ENCODE measurements at regions not wholly inside any gene's neighbourhood (a gene's known extent, or its start where the extent isn't known, plus 50 kb on each side); places are given as distances from the start of the nearest gene placed in this dataset.

DNA sequence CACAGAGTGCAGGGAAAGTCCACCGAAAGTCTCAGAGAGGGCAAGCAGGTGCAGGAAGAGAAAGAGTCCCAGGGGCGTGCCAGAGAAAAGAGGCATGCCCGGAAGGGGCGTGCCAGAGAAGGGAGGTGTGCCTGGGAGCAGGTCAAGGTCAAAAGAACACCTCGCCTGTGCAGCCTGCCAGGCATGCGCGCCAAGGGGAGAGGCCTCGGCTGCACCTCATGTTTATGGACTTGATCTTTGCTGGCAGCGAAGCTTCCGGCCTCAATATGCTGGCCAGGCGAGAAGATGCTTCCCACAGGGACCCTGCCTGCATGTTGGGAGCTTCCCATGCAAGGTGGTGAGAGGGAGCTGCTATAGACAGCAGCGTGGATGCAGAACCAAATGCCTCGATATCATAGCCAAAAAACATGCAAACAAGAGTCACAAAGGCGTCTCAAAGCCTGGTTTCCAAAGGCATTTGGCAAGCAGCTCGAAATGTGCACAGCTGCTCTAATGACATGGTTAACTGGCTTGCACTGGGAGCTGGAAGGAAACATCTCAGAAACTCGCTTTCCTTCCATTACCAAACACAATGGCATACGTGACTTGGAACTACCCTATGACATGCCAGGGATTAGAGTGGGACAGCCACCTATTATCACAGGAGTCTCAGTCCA lies 192.5 kb upstream of the PPP2R2D start:
- H3K36me3 ChIP-seq = no peaks in the 10 kb centered on the region
- no peaks in the 10 kb centered on the region for H3K4me1 ChIP-seq
- peaks cover 0 to 13% of the 10 kb centered on the region in 2 donors for H3K27me3 ChIP-seq
- no peak overlapping the region for H3K27ac ChIP-seq
- no peak for DNase-seq (ENCODE audit: low spot score in 2 of 2)
- TF ChIP-seq CTCF (IDR thresholded peaks at IDR 0.05) (no peak), POLR2AphosphoS5 (IDR thresholded peaks at IDR 0.05) (no peak), POLR2A (IDR thresholded peaks at IDR 0.05) (no peak)
- no peak overlapping the region for H3K4me3 ChIP-seq
- peaks cover 15 to 25% of the 10 kb centered on the region in 2 donors for H3K9me3 ChIP-seq
- intact Hi-C loops (cut with DNase I; ENCODE audit: low total_unique reads) = no loop called here

- H3K9me3 ChIP-seq = peaks cover 15 to 25% of the 10 kb centered on the region in 2 donors
- no peaks in the 10 kb centered on the region for H3K4me1 ChIP-seq
- H3K27ac ChIP-seq = no peak overlapping the region
- TF ChIP-seq POLR2AphosphoS5 (IDR thresholded peaks at IDR 0.05) = no peak
- peaks cover 0 to 4% of the 10 kb centered on the region in 2 donors for H3K27me3 ChIP-seq
- no peak for DNase-seq (ENCODE audit: low spot score in 2 of 2)
- H3K4me3 ChIP-seq = no peak overlapping the region
- H3K36me3 ChIP-seq = no peaks in the 10 kb centered on the region
- intact Hi-C loops (cut with DNase I; ENCODE audit: low total_unique reads) = no loop called here
Measured at GRCh38 chr10:131710142-131710861, 190.5 kb upstream of the PPP2R2D start.

- peaks cover 0 to 12% of the 10 kb centered on the region in 2 donors for H3K27me3 ChIP-seq
- no peak for DNase-seq (ENCODE audit: low spot score in 2 of 2)
- H3K27ac ChIP-seq = no peak overlapping the region
- TF ChIP-seq POLR2A (IDR thresholded peaks at IDR 0.05) (no peak), CTCF (IDR thresholded peaks at IDR 0.05) (no peak), POLR2AphosphoS5 (IDR thresholded peaks at IDR 0.05) (no peak)
- H3K4me3 ChIP-seq = no peak overlapping the region
- H3K9me3 ChIP-seq = peaks cover 0 to 6% of the 10 kb centered on the region in 2 donors
- no peaks in the 10 kb centered on the region for H3K36me3 ChIP-seq
- intact Hi-C loops (cut with DNase I; ENCODE audit: low total_unique reads) = no loop called here
- no peaks in the 10 kb centered on the region for H3K4me1 ChIP-seq
Measured at GRCh38 chr10:131722121-131722520, 178.7 kb upstream of the PPP2R2D start.

DNA sequence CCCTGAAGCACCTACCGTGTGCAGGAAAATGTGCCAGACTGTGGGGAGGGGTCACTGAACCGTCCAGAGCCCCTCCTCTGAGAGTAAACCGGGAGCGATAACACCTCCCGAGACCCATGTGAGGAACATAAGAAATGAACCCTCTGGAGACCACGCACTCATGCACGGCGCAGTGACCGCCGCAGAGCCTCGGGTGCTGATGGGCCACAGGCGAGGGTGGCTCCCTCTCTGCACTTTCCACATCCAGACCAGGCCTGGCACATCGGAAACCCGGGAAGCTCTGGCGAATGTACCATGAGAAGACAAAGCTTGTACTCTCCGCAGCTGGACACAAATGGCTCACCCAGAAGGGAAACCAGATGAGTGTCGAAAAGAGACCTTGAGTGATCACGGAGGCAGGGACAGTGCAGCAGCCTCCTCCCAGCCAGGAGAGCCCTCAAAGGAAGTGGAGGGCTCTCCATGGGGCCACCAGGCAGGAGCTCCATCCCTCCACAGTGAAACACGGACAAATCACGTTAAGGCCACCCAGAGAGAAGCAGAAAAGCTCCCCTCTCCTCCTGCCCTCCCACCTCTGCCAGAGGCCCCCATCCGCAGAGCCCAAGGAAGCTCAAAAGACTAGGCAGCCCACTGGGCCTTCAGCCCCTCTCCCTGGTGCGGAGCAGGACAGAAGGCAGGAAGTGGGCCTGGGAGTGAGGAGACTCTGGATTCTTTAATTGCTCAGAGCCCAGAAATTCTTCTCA lies 178.1 kb upstream of the PPP2R2D start:
- Histone ChIP-seq H3K9me3 (peaks cover 0 to 6% of the 10 kb centered on the region in 2 donors), H3K27ac (no peak overlapping the region), H3K36me3 (no peaks in the 10 kb centered on the region), H3K4me1 (no peaks in the 10 kb centered on the region), H3K4me3 (no peak overlapping the region), H3K27me3 (peaks cover 0 to 12% of the 10 kb centered on the region in 2 donors)
- intact Hi-C loops (cut with DNase I; ENCODE audit: low total_unique reads) = no loop called here
- DNase-seq (ENCODE audit: low spot score in 2 of 2) = no peak
- TF ChIP-seq POLR2A (IDR thresholded peaks at IDR 0.05) = no peak

DNA sequence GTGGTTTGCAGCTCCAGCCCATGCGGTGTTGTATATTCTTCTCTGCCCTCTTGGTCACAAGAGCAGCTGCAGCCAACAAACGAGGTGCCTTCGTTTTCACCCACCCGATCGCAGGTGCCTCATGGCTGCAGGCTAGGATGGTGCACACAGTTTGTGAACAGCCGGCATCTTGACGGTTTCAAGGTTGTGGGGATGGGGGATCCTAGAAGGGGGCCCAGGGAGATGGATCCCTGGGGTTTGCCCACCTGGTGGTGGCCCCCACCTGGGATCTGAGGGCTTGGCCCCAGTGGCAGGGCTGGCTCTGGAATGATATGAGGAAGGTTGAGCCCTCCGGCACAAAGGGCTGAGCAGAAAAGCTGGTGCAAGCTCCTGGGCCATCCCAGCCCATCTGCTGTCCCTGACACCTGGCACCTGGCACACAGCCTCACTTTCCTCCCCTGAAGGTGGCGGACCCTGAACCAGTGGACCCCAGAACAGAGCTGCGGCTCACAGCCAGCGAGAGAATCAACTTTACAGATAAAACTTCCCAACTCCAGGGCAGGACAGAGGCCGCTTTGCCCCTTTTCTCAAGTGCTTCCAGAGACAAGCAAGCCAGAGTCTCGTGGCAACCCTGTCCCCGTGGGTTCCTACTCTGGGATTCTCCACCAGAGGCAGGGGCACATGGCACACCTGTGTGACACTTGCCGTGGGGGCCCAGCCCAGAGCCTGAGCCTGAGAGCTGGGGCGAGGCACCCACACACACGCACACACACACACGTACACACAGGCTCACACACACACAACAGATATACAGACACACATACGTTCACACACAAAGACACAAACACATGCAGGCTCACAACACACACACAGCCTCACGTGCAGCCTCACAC lies 177.3 kb upstream of the PPP2R2D start:
- Histone ChIP-seq H3K27me3 (peaks cover 0 to 12% of the 10 kb centered on the region in 2 donors), H3K4me1 (no peaks in the 10 kb centered on the region), H3K4me3 (no peak overlapping the region), H3K27ac (no peak overlapping the region), H3K36me3 (no peaks in the 10 kb centered on the region), H3K9me3 (peaks cover 0 to 6% of the 10 kb centered on the region in 2 donors)
- peak in 1 of 2 donors; percentile 31 for DNase-seq (ENCODE audit: low spot score in 2 of 2)
- intact Hi-C loops (cut with DNase I; ENCODE audit: low total_unique reads) = no loop called here
- TF ChIP-seq POLR2A (IDR thresholded peaks at IDR 0.05) (no peak), CTCF (IDR thresholded peaks at IDR 0.05) (no peak), POLR2AphosphoS5 (IDR thresholded peaks at IDR 0.05) (no peak)
